ENCODE measurements at regions not wholly inside any gene's neighbourhood (a gene's known extent, or its start where the extent isn't known, plus 50 kb on each side); places are given as distances from the start of the nearest gene placed in this dataset.

DNA sequence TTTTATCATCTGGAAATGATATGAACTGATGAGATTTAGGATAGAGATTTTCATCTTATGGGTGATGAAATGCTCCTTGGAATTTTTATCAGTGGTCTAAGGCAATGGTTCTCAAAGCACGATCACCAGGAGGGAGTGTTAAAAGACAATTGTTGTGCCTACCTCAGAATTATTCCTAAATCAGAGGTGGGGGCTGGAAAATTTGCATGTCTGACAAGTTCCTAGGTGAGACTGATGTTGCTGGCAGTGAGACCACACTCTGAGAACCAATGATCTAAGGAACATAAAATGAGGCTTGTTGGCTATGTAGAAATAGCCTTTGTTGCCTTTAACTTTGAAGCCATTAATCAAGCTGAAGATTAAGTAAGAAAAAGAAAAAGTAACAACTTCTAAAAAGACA is 416.6 kb upstream of the AZI2 start:
- Histone ChIP-seq H3K36me3 (ENCODE audit: control insufficient read depth, insufficient read depth, low read length) (no peaks in the 10 kb centered on the region), H3K4me2 (ENCODE audit: extremely low read depth, insufficient read depth, low read length) (no peak overlapping the region), H3K4me1 (ENCODE audit: control insufficient read depth, extremely low read depth, insufficient read depth, low read length) (no peaks in the 10 kb centered on the region), H3K79me2 (ENCODE audit: control insufficient read depth, insufficient read depth, low read length) (no peaks in the 10 kb centered on the region), H3K27me3 (ENCODE audit: control insufficient read depth, insufficient read depth, low read length) (no peaks in the 10 kb centered on the region), H3K9me3 (ENCODE audit: control insufficient read depth, insufficient read depth, low read depth, low read length) (no peaks in the 10 kb centered on the region), H4K20me1 (ENCODE audit: control insufficient read depth, extremely low read depth, insufficient read depth, low read length) (no peaks in the 10 kb centered on the region), H3K27ac (ENCODE audit: insufficient read depth, low read length) (no peak overlapping the region), H2AFZ (ENCODE audit: low read length) (no peak overlapping the region), H3K9ac (ENCODE audit: insufficient read depth, low read length) (no peak overlapping the region), H3K4me3 (replicated peaks in 1 of 4; ENCODE audit: control extremely low read depth in 1 of 4, insufficient read depth in 1 of 4, low read depth in 3 of 4, low read length in 4 of 4) (no peak overlapping the region)
- no peak for TF ChIP-seq EZH2 (IDR thresholded peaks at IDR 0.05; ENCODE audit: low read length, missing control alignments)
- TF ChIP-seq, protein P1, sequence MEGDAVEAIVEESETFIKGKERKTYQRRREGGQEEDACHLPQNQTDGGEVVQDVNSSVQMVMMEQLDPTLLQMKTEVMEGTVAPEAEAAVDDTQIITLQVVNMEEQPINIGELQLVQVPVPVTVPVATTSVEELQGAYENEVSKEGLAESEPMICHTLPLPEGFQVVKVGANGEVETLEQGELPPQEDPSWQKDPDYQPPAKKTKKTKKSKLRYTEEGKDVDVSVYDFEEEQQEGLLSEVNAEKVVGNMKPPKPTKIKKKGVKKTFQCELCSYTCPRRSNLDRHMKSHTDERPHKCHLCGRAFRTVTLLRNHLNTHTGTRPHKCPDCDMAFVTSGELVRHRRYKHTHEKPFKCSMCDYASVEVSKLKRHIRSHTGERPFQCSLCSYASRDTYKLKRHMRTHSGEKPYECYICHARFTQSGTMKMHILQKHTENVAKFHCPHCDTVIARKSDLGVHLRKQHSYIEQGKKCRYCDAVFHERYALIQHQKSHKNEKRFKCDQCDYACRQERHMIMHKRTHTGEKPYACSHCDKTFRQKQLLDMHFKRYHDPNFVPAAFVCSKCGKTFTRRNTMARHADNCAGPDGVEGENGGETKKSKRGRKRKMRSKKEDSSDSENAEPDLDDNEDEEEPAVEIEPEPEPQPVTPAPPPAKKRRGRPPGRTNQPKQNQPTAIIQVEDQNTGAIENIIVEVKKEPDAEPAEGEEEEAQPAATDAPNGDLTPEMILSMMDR (conservative IDR thresholded peaks at IDR 0.05 in 1 of 2, IDR thresholded peaks at IDR 0.05 in 1 of 2; ENCODE audit: low read depth in 1 of 2, low read length in 2 of 2), result no peak
- DNase-seq (ENCODE audit: low read depth in 2 of 2), result no peak

DNA sequence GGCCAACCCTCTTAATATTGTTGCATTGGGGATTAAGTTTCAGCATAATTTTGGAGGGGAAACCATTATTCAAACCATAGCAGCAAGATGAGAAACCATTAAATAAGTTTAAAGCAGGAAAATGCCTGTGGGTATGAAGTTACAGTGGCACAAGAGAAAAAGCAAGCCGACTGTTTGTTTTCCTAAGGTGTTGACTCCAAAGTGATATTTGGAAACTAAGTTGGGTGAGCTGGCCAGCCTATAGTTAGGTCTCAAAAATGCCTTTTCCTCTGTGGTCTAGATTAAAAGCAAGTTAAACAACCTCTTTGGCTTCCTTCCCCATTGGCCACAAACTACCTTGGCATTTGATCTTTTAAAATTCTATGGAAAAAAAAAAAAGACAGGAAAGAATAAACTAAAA is 419.8 kb upstream of the AZI2 start:
- no peak overlapping the region for H3K27ac ChIP-seq (ENCODE audit: insufficient read depth, low read length)
- H3K9me3 ChIP-seq (ENCODE audit: control insufficient read depth, insufficient read depth, low read depth, low read length), result no peaks in the 10 kb centered on the region
- no peaks in the 10 kb centered on the region for H3K27me3 ChIP-seq (ENCODE audit: control insufficient read depth, insufficient read depth, low read length)
- DNase-seq (ENCODE audit: low read depth in 2 of 2), result no peak
- H4K20me1 ChIP-seq (ENCODE audit: control insufficient read depth, extremely low read depth, insufficient read depth, low read length), result no peaks in the 10 kb centered on the region
- no peaks in the 10 kb centered on the region for H3K4me1 ChIP-seq (ENCODE audit: control insufficient read depth, extremely low read depth, insufficient read depth, low read length)
- H3K79me2 ChIP-seq (ENCODE audit: control insufficient read depth, insufficient read depth, low read length), result no peaks in the 10 kb centered on the region
- no peak overlapping the region for H2AFZ ChIP-seq (ENCODE audit: low read length)
- no peaks in the 10 kb centered on the region for H3K36me3 ChIP-seq (ENCODE audit: control insufficient read depth, insufficient read depth, low read length)
- H3K9ac ChIP-seq (ENCODE audit: insufficient read depth, low read length), result no peak overlapping the region
- no peak overlapping the region for H3K4me2 ChIP-seq (ENCODE audit: extremely low read depth, insufficient read depth, low read length)
- TF ChIP-seq, protein P1 (conservative IDR thresholded peaks at IDR 0.05 in 1 of 2, IDR thresholded peaks at IDR 0.05 in 1 of 2; ENCODE audit: low read depth in 1 of 2, low read length in 2 of 2), result no peak
- TF ChIP-seq EZH2 (IDR thresholded peaks at IDR 0.05; ENCODE audit: low read length, missing control alignments), result no peak
- H3K4me3 ChIP-seq (replicated peaks in 1 of 4; ENCODE audit: control extremely low read depth in 1 of 4, insufficient read depth in 1 of 4, low read depth in 3 of 4, low read length in 4 of 4), result no peak overlapping the region

DNA sequence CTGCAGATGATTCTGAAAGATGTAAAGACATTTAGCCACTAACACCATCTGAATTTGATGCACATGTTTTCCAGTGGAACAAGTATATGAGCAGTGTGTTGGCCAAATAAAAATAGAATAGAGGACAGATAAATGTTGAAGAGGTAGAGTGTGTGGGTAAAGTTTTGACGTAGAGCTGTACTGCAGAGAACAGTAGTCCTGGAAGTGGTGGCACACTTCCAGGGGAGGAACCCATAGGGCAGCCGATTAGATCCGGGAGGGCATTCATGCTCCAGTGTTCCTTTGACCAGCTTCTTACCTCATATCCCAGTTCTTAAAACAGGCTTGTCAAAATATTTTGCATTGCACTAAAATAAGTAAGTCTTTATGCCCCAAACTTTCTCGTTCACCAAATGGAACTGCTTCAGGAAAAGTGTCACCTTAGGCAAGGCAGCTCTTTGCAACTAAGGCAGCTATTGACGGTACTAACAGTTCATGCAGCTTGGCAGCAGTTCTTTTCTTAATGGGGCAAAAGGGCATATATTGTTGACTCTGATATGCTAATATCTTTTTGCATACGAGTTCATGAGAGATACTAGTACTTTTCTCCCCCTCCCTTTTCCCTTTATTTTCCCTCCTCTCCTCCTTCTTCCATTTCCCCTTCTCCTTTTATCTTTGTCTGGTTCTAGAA is 429.3 kb upstream of the AZI2 start:
- Histone ChIP-seq H3K27me3 (ENCODE audit: control insufficient read depth, insufficient read depth, low read length) (no peaks in the 10 kb centered on the region), H3K9ac (ENCODE audit: insufficient read depth, low read length) (no peak overlapping the region), H3K79me2 (ENCODE audit: control insufficient read depth, insufficient read depth, low read length) (no peaks in the 10 kb centered on the region), H3K36me3 (ENCODE audit: control insufficient read depth, insufficient read depth, low read length) (no peaks in the 10 kb centered on the region), H3K4me2 (ENCODE audit: extremely low read depth, insufficient read depth, low read length) (no peak overlapping the region), H4K20me1 (ENCODE audit: control insufficient read depth, extremely low read depth, insufficient read depth, low read length) (no peaks in the 10 kb centered on the region), H3K4me1 (ENCODE audit: control insufficient read depth, extremely low read depth, insufficient read depth, low read length) (no peaks in the 10 kb centered on the region), H2AFZ (ENCODE audit: low read length) (no peak overlapping the region), H3K4me3 (replicated peaks in 1 of 4; ENCODE audit: control extremely low read depth in 1 of 4, insufficient read depth in 1 of 4, low read depth in 3 of 4, low read length in 4 of 4) (no peak overlapping the region), H3K9me3 (ENCODE audit: control insufficient read depth, insufficient read depth, low read depth, low read length) (no peaks in the 10 kb centered on the region), H3K27ac (ENCODE audit: insufficient read depth, low read length) (no peak overlapping the region)
- TF ChIP-seq EZH2 (IDR thresholded peaks at IDR 0.05; ENCODE audit: low read length, missing control alignments), result no peak
- TF ChIP-seq, protein P1 (conservative IDR thresholded peaks at IDR 0.05 in 1 of 2, IDR thresholded peaks at IDR 0.05 in 1 of 2; ENCODE audit: low read depth in 1 of 2, low read length in 2 of 2), result no peak
- DNase-seq (ENCODE audit: low read depth in 2 of 2), result no peak

All from fibroblast of lung (primary cell).